ENCODE measurements at regions not wholly inside any gene's neighbourhood (a gene's known extent, or its start where the extent isn't known, plus 50 kb on each side); places are given as distances from the start of the nearest gene placed in this dataset.

DNA sequence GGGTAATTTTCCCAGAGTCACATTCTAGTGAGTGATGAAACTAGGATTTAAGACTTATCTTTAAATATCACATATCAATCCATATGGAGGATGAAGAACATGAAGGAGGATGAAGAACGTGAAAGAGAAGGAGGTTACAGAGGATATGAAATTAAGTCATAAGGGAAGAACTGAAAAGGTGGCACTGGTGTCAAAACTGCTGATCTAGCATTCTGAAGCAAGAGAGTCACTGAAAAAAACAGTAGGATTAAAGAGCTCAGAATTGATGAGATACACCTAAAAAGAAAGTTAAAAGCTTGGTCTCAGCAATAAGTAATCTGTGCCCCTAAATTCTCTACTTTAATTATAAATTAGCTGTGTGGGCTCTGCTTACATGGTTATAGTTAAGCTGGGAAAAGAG, 156.5 kb downstream of the KCTD12 start:
- H3K27me3 ChIP-seq = no peaks in the 10 kb centered on the region
- intact Hi-C loops (cut with DNase I) = no loop called here
- 47 to 60% methylated on average over 1 of the region's 1 CpG for WGBS, 2 donors

DNA sequence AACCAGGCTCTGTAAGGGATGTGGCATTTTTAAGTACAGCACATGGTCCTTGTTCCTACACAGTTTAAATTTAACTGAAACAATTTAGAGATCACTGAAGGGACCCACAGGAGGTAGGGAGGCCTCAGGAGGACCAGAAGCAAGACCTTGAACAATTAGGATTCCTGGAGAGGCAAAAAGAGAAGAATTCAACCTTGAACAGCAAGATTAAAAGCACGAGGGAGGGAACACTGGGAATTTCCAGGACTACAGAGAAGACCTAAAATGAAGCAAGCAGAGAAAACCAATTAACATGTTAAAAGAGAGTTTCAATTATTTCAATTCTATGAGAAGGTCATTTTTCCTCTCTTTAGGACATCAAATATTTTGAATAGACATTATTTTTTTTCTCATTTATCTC, 160.3 kb downstream of the KCTD12 start:
- ATAC-seq (no peak), DNase-seq (no peak)
- Histone ChIP-seq H3K9me3 (no peaks in the 10 kb centered on the region), H3K4me1 (no peaks in the 10 kb centered on the region), H3K27ac (no peak overlapping the region), H3K4me3 (no peak overlapping the region), H3K36me3 (replicated peaks in 1 of 2; ENCODE audit: insufficient read depth in 1 of 2, low read depth in 2 of 2) (no peaks in the 10 kb centered on the region), H3K27me3 (no peaks in the 10 kb centered on the region)
- TF ChIP-seq POLR2A (IDR thresholded peaks at IDR 0.05) = no peak
- TF ChIP-seq, protein P1, sequence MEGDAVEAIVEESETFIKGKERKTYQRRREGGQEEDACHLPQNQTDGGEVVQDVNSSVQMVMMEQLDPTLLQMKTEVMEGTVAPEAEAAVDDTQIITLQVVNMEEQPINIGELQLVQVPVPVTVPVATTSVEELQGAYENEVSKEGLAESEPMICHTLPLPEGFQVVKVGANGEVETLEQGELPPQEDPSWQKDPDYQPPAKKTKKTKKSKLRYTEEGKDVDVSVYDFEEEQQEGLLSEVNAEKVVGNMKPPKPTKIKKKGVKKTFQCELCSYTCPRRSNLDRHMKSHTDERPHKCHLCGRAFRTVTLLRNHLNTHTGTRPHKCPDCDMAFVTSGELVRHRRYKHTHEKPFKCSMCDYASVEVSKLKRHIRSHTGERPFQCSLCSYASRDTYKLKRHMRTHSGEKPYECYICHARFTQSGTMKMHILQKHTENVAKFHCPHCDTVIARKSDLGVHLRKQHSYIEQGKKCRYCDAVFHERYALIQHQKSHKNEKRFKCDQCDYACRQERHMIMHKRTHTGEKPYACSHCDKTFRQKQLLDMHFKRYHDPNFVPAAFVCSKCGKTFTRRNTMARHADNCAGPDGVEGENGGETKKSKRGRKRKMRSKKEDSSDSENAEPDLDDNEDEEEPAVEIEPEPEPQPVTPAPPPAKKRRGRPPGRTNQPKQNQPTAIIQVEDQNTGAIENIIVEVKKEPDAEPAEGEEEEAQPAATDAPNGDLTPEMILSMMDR (IDR thresholded peaks at IDR 0.05) = no peak
- intact Hi-C loops (cut with DNase I) = no loop called here
- 7 to 24% methylated on average over 1 of the region's 1 CpG for WGBS, 2 donors

More for the DNA sequence above, 156.5 kb downstream of the KCTD12 start:
- Histone ChIP-seq H3K36me3 (replicated peaks in 1 of 2; ENCODE audit: insufficient read depth in 1 of 2, low read depth in 2 of 2) (no peaks in the 10 kb centered on the region), H3K4me1 (no peaks in the 10 kb centered on the region), H3K27ac (no peak overlapping the region), H3K9me3 (no peaks in the 10 kb centered on the region), H3K4me3 (no peak overlapping the region)
- ATAC-seq (no peak), DNase-seq (no peak)
- no peak for TF ChIP-seq POLR2A (IDR thresholded peaks at IDR 0.05)
- TF ChIP-seq, protein P1 (IDR thresholded peaks at IDR 0.05) = no peak

DNA sequence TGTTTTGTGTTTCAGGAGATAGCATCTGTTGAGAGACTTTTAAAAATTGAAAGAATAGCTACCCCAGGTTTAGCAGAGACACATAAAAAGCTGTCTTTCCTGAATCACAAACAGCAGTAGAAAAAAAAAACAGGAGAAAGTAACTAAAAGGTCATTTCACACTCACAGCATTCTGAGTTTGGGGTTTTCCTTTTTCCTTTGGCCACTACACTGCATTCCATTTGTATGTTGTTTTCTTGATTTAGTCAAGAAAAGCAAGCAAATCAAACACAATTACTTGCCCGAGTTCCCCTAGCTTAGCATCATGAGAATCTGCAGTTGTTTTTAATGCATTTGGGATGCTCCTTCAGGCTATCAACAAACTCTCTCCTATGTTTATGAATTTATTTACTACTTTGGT, 161.0 kb downstream of the KCTD12 start:
- no peak for ATAC-seq

DNA sequence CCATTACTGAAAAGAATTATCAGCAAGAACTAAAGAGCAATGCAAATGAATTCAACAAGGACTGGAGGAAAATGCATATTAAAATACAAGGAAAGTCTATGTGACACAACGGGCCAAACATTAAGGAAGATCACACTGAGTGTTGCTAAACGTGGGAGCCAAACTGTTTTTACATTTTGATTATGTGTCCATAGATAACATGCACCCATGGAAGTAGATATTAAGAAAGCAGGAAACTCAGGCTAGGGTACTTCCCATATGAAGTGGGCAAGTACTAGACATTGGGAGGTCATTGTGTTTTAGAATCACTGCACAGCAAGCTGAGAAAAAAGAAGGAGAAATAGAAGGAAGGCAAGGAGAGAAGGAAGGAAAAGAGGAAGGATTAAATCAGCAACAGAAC, 161.8 kb downstream of the KCTD12 start:
- no peak overlapping the region for H3K4me3 ChIP-seq
- no peaks in the 10 kb centered on the region for H3K27me3 ChIP-seq
- H3K9me3 ChIP-seq = no peaks in the 10 kb centered on the region
- DNase-seq = no peak
- TF ChIP-seq POLR2A (IDR thresholded peaks at IDR 0.05) = no peak
- TF ChIP-seq, protein P1 (IDR thresholded peaks at IDR 0.05) = no peak
- H3K36me3 ChIP-seq (replicated peaks in 1 of 2; ENCODE audit: insufficient read depth in 1 of 2, low read depth in 2 of 2) = no peaks in the 10 kb centered on the region
- no peak overlapping the region for H3K27ac ChIP-seq
- WGBS, 2 donors = 40 to 47% methylated on average over 2 of the region's 2 CpGs
- intact Hi-C loops (cut with DNase I) = no loop called here
- H3K4me1 ChIP-seq = no peaks in the 10 kb centered on the region
- no peak for ATAC-seq

More for the DNA sequence above, 161.0 kb downstream of the KCTD12 start:
- Histone ChIP-seq H3K4me1 (no peaks in the 10 kb centered on the region), H3K9me3 (no peaks in the 10 kb centered on the region), H3K4me3 (no peak overlapping the region), H3K36me3 (replicated peaks in 1 of 2; ENCODE audit: insufficient read depth in 1 of 2, low read depth in 2 of 2) (no peaks in the 10 kb centered on the region), H3K27ac (no peak overlapping the region), H3K27me3 (no peaks in the 10 kb centered on the region)
- no peak for TF ChIP-seq POLR2A (IDR thresholded peaks at IDR 0.05)
- TF ChIP-seq, protein P1 (IDR thresholded peaks at IDR 0.05) = no peak
- intact Hi-C loops (cut with DNase I) = no loop called here
- no peak for DNase-seq
- WGBS, 2 donors = 0% methylated on average over 1 of the region's 1 CpG

DNA sequence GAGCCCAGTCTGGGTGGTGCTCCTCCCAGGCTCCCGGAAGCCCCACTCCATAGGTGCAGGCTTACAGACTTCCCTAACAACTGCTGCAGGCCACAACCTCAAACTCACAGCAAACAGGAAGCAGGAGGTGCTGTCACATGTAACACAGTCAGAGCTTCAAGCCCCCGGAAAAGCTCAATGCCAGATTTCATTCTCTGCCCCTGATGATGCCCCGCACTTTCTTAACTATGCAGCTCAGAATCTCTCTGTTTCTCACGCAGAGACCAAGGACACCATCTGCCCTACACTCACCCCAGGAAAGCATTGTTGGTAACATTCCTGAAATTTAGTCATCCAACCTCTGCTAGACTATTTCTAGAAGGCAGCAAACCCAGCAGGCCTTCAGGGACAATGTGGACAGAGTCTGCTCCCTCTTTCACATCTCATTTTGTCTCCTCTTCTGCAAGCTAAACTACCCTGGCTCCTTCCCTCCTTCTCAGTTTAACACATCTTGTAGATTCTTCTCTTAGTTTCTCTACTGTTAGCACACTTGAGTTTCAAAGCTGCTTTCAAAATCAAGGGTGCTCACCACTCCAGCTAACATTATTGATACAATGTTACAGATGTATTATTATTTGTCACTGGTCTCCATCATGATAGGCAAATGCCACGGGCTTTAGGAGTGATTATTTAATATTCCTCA, 162.5 kb downstream of the KCTD12 start:
- DNase-seq (peak in 1 of 4 donors; percentile 35), ATAC-seq (peak; percentile 58)
- no peak overlapping the region for H3K27ac ChIP-seq

More for the DNA sequence above, 162.5 kb downstream of the KCTD12 start:
- Histone ChIP-seq H3K4me3 (no peak overlapping the region), H3K27me3 (no peaks in the 10 kb centered on the region), H3K9me3 (no peaks in the 10 kb centered on the region), H3K4me1 (no peaks in the 10 kb centered on the region), H3K36me3 (replicated peaks in 1 of 2; ENCODE audit: insufficient read depth in 1 of 2, low read depth in 2 of 2) (no peaks in the 10 kb centered on the region)
- intact Hi-C loops (cut with DNase I) = no loop called here
- TF ChIP-seq POLR2A (IDR thresholded peaks at IDR 0.05) = no peak
- TF ChIP-seq, protein P1 (IDR thresholded peaks at IDR 0.05) = no peak
- WGBS, 2 donors = 37 to 48% methylated on average over 5 of the region's 5 CpGs

Data from body of pancreas (tissue), 4 donors.